Body of pancreas (tissue), 4 donors: ENCODE measurements at regions not wholly inside any gene's neighbourhood (a gene's known extent, or its start where the extent isn't known, plus 50 kb on each side); places are given as distances from the start of the nearest gene placed in this dataset.

ENCODE experiments used
- POLR2A ChIP-seq, 3 donors: fragments of 450-650 bp; IDR thresholded peaks; one replicate each; pipeline ENCODE4 v1.6.1; 2016; ENCODE audit warnings: antibody characterized with exemption in 3 of 3, mild to moderate bottlenecking in 2 of 3
- TF ChIP-seq, protein P1 (sequence below), 7 experiments: fragments of 450-650 bp in 4 of 7; fragments of 200-600 bp in 3 of 7; sonication (generic) in 3 of 7; IDR thresholded peaks; one replicate each; pipeline ENCODE4 v1.5.1; 2016 to 2019; ENCODE audit warnings: antibody characterized with exemption in 7 of 7

- TF ChIP-seq, protein P1, sequence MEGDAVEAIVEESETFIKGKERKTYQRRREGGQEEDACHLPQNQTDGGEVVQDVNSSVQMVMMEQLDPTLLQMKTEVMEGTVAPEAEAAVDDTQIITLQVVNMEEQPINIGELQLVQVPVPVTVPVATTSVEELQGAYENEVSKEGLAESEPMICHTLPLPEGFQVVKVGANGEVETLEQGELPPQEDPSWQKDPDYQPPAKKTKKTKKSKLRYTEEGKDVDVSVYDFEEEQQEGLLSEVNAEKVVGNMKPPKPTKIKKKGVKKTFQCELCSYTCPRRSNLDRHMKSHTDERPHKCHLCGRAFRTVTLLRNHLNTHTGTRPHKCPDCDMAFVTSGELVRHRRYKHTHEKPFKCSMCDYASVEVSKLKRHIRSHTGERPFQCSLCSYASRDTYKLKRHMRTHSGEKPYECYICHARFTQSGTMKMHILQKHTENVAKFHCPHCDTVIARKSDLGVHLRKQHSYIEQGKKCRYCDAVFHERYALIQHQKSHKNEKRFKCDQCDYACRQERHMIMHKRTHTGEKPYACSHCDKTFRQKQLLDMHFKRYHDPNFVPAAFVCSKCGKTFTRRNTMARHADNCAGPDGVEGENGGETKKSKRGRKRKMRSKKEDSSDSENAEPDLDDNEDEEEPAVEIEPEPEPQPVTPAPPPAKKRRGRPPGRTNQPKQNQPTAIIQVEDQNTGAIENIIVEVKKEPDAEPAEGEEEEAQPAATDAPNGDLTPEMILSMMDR (IDR thresholded peaks at IDR 0.05) = no peak
- TF ChIP-seq POLR2A (IDR thresholded peaks at IDR 0.05) = no peak
Measured at GRCh38 chr12:30859226-30859625, 67.3 kb upstream of the TSPAN11 start.
